IPS DF 4.7 (cell line): ENCODE measurements at regions not wholly inside any gene's neighbourhood (a gene's known extent, or its start where the extent isn't known, plus 50 kb on each side); places are given as distances from the start of the nearest gene placed in this dataset.

ENCODE experiments used
- DNase-seq: peaks from one replicate; pipeline ENCODE4 v3.0.0-alpha.2; 2013; ENCODE audit warnings: low spot score; ENCODE audit errors: extremely low read depth

DNA sequence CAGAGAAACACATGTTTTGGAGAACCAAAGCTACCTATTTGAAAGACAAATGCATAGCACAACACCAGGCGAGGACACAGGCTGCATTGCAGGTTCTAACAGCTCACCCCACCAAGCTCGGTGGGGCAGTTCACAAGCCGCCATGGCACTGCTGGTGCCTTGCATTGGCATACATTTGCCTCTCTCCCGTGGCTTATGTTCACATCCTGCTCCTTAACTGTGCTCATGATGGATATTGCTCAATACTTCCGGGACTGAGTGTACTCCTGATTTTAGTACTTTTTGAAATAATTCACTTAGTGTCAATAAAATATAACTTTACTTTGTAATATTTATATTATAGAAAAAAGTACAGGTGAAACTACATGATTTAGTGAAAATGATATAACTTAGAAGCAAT, 1187.4 kb upstream of the NCAM2 start:
- no peak for DNase-seq

- no peak for DNase-seq
Measured at GRCh38 chr21:19830446-19830845, 1167.8 kb upstream of the NCAM2 start.

DNA sequence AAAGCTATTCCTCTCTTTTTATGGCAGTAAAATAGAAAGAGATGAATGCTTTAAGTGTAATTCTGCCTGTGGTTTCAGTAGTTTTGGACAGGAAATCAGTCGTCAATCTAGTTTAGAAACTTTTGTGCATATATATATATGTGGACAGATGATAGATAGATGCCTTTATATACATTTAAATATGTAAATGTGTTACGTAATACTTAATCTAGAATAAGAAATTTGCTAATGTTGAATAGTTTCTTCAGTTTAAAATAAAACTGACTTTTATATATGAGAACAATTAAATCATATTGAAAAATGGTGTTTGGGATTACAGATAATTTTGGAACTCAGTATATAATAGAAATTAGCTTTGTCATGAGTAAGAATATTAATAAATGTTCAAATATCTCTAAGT, 1165.7 kb upstream of the NCAM2 start:
- DNase-seq, result no peak

DNA sequence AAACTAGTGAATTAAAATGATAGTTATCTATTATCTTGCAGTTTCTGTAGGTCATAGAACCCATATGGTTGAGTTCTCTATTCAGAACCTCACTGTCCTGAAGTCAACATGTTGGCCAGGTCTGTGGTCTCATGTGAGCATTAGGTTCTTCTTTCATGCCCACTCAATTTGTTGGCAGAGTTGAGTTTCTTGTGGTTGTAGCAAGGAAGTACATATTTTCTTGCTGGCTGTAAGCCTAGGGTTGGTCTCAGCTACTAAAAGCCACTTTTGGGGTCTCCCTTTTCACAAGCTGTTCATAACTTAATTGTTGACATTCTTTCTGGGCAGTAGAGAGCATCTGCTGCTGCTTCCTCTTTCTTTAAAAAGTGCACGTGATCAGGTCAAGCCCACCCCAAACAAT, 1165.1 kb upstream of the NCAM2 start:
- DNase-seq, result no peak

DNA sequence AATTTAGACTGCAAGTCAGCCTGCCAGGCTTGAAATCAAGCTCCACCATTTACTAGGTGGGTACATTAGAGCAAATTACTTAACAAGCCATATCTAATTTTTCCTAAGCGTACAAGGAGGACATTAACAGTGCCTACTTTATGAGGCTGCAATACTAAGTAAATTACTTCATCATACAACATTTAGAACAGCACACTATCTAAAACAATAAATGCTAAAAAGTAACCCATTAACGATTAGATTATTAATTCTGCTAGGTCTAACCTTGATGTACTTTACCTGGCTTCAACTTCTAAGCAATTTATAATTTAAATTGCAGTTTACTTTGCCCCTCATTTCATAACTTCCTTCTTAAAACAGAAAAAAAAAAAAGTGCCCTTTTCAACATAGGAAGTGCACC, 1155.6 kb upstream of the NCAM2 start:
- DNase-seq, result no peak

DNA sequence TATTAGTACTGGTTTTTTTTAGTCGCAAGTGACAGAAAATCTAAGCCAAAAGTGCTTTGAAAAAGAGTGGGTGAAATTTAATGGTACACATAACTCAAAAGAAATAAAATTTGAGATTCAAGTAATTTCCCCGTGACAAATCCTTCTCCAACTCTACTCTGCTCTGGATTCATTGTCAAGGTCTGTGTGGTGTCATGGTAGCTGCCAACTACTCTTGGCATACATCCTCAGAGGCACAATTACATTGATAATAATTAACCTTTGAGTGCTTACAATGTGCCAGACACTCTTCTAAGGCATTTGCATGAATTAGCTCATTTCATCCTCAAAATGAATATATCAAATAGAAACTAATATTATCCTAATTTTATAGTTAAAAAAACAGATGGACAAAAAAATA, 1153.9 kb upstream of the NCAM2 start:
- DNase-seq, result no peak

GRCh38 chr21:19850157-19850556, 1148.1 kb upstream of the NCAM2 start:
- DNase-seq, result no peak

DNA sequence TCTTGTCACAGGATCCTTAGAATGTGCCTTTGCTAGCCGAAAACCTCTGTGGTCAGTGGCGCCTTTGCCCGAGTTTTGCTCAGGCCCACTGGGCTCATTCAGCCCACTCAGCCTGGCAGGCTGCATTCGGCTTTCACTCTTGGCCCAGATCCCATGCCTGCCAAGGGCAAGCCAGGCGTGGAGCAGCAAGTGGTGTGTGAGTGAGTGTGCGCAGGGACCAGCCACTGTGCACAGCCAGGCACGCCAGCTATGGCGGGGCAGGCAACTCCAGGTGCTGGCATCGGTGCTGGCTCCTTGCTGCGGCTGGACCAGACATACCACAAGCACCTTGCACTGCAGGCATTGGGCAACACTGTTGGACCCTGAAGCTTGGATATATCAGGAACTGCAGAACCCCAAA, 1145.1 kb upstream of the NCAM2 start:
- no peak for DNase-seq

DNA sequence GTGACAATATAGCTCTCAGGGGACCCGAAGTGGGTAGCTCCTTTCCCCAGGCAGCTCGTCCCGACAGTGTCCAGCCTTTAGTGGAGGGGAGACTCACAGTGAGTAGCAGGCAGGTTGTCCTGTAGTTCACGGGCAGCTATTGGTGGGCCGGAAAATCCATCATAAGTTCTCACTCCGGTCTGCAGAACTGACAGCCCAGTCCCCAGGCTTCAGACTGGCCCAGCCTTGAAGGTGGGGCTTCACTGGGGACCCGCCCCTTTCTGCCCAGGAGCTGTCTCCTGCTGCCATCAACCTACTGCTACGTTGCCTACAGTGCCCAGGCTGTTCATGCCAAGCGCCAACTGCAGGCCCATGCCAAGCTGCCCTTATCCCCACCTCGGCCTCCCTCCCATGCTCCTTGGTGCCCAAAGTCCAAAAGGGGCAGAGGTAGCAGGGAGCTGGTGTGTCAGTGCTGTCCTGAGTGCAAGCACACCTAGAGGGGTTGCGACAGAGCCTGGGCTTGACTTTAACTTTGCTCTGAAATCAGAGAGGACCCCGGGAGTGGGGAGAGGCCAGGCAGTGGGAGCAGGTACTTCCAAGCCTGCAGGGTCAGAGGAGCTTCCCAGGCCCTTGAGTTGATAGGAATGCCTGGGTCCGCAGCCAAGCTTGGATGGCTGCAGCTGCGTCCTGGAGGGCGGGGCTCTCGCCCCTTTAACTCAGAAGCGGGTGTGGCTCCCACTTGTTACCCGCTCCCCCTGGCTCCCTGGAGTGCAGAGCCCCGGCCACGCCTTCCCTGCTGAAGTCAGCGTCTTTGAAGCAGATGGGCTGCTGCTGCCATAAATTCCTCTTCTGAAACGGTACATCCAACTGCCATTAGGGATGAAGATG, 1144.3 kb upstream of the NCAM2 start:
- DNase-seq, result no peak

DNA sequence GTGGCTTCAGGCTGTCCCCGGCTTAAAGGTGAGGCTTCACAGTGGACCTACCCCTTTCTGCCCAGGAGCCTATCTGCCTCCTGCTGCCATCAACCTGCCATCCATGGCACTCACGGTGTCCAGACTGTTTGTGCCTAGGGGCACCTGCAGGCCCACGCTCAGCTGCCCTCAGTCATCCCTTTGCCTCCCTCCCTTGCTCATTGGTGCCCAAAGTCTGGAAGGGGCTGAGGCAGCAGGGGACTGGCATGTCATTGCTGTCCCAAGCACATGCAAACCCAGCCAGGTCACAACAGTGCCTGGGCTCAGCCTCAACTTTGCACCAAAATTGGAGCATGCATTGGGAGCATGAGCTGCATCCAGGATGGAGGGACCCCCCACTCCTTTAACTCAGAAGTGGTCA, 1142.7 kb upstream of the NCAM2 start:
- no peak for DNase-seq

DNA sequence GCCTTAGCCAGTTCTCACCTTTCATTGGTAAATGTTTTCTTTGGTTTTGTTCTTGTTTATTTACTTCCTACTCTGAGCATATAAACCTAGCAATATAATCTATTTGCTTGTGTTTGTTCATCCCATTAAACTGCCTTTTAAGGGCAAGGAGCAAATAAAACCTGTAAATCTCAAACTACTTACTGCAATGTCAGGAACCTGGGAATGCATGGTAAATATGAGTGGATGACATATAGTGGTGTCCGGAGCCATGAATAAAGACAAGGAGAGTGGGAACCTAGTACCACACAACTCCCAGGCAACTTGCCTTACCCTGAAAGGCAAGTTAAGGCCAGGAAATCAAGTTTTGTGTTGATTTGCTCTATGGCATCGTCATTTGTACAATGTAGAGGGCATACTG, 1133.7 kb upstream of the NCAM2 start:
- DNase-seq, result no peak

- no peak for DNase-seq
Measured at GRCh38 chr21:19870682-19871081, 1127.5 kb upstream of the NCAM2 start.

- DNase-seq, result no peak
Measured at GRCh38 chr21:19874521-19874920, 1123.7 kb upstream of the NCAM2 start.

DNA sequence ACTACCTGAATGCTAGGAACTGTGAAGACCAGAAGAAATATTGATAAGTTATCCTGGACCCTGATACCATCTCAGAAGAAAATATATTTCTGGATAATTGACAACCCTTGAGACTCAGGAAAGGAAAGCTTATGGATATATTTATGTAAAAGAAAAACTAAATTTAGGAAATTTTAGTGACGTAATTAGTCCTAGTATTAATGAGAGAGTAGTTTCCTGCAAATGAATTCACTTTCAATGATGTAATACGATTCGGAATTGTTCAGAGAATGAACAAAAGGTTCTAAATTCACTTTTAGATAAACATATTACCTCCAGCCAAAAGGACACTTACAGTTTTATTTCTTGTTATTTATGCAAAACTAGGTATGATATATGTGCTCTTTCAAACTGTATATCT, 1120.1 kb upstream of the NCAM2 start:
- no peak for DNase-seq

GRCh38 chr21:19899645-19900044, 1098.6 kb upstream of the NCAM2 start:
- no peak for DNase-seq

GRCh38 chr21:19900149-19900548, 1098.1 kb upstream of the NCAM2 start:
- DNase-seq, result no peak

DNA sequence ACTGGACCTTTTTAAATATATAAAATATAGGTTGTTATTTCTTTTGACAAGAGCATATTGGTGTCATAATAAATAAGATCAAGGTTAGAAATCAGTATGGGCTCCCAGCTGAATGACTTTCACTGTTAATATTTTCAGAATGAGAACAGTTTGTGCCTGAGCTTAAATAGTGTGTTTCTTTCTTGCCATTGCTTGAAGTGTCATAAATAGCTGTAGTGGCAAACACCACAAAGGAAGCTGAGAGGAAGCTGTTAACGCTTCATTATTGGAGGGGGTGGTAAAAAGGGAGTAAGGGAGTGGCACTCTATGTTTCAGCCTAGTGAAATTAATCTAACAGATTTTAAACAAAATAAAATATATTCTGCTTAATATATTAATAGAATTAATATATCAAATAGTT, 1089.8 kb upstream of the NCAM2 start:
- DNase-seq, result no peak

- DNase-seq, result no peak
Measured at GRCh38 chr21:19914028-19914427, 1084.2 kb upstream of the NCAM2 start.

GRCh38 chr21:19921211-19921610, 1077.0 kb upstream of the NCAM2 start:
- DNase-seq, result no peak

GRCh38 chr21:19922122-19922521, 1076.1 kb upstream of the NCAM2 start:
- no peak for DNase-seq

GRCh38 chr21:19935467-19935866, 1062.7 kb upstream of the NCAM2 start:
- no peak for DNase-seq

DNA sequence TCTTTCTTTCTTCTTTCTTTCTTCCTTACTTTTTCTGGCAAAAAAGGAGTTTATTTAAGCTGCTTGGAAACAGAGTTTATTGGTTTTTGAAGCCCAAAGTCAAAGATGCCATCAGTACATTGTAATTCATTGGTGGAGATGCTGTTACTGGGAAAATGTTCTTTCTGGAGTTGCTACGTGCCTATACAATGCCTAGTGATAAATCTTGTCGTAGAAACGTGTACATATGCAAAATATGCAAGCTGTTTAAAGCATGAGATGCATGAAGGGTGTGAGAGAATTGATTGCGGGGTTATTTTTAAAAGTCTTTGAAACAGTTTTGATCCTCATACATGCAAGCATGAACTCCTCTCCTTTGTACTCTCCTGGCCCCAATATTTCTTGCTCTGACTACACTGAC, 1060.6 kb upstream of the NCAM2 start:
- DNase-seq, result no peak

GRCh38 chr21:19941626-19942025, 1056.6 kb upstream of the NCAM2 start:
- no peak for DNase-seq

- no peak for DNase-seq
Measured at GRCh38 chr21:19950347-19950746, 1047.9 kb upstream of the NCAM2 start.
